HCT116 (cell line): ENCODE measurements at regions not wholly inside any gene's neighbourhood (a gene's known extent, or its start where the extent isn't known, plus 50 kb on each side); places are given as distances from the start of the nearest gene placed in this dataset.
"Not testable (repeated sequence)": the region's sequence is repeated elsewhere in the genome, so short reads cannot be mapped to it uniquely, and the experiment has no call there.

Experiments
- ATAC-seq: fragments of 200-7000 bp; cut with Tn5 transposase; 2 replicates; pipeline ENCODE4 v1.9.1; 2020; ENCODE audit warnings: mild to moderate bottlenecking, moderate library complexity
- BruUV-seq: library from RNA; stranded (reverse); fragments of 400-500 nt; replicated peaks from 2 replicates; lab custom pipeline; 2021; lab: Mats Ljungman, UMichigan
- CTCF ChIA-PET: fragments of 300-600 bp; sonication (Branson Sonifier 250); formaldehyde crosslinking; loops from one replicate; lab custom pipeline; 2021; ENCODE audit warnings: antibody characterized with exemption; lab: Charles Lee
- POLR2A ChIA-PET: fragments of 300-600, 350-600 bp; sonication (Branson Sonifier 250); formaldehyde crosslinking; loops from one replicate; lab custom pipeline; 2021; ENCODE audit warnings: antibody characterized with exemption; lab: Charles Lee
- RAD21 ChIA-PET, 2 experiments: fragments of 300-600 bp; sonication (Branson Sonifier 250); formaldehyde crosslinking; loops; one replicate each; lab custom pipeline; 2023; ENCODE audit warnings: low total read pairs in 2 of 2; ENCODE audit not compliant: uncharacterized antibody in 2 of 2, unreplicated experiment in 2 of 2, low non-redundant PET in 1 of 2; lab: Charles Lee
- DNase-seq: peaks from one replicate; pipeline ENCODE4 v3.0.0-alpha.2; 2010; ENCODE audit warnings: low read depth, low spot score
- H2AFZ ChIP-seq: fragments of 200-600 bp; shearing (Covaris generic), sonication (generic); 2 replicates; pipeline ENCODE4 v1.6.1; 2017; ENCODE audit warnings: low read depth, mixed run types, mixed read lengths, antibody characterized with exemption, low read length; ENCODE audit not compliant: poor library complexity, severe bottlenecking
- H3K27ac ChIP-seq: 2 replicates; pipeline ENCODE4 v1.5.1; 2012; ENCODE audit warnings: low read depth, low read length
- H3K27me3 ChIP-seq: fragments of 200-600 bp; sonication (generic); 2 replicates; pipeline ENCODE4 v1.6.1; 2016; ENCODE audit warnings: mixed run types, low read length, mixed read lengths; ENCODE audit not compliant: insufficient read depth
- H3K36me3 ChIP-seq, 2 experiments: fragments of 200-500 bp in 1 of 2; fragments of 200-600 bp in 1 of 2; sonication (Bioruptor generic) in 1 of 2; sonication (generic) in 1 of 2; 2 replicates each; pipeline versions ENCODE4 v1.5.1 to v1.6.1; 2014 to 2016; ENCODE audit warnings: low read length in 2 of 2, inconsistent platforms in 1 of 2, mixed read lengths in 1 of 2, mixed run types in 1 of 2; ENCODE audit not compliant: insufficient read depth in 2 of 2, control insufficient read depth in 1 of 2
- H3K4me1 ChIP-seq, 2 experiments: fragments of 200-600 bp in 1 of 2; sonication (generic) in 1 of 2; 2 replicates each; pipeline versions ENCODE4 v1.5.1 to v1.6.1; 2012 to 2017; ENCODE audit warnings: low read length in 2 of 2, inconsistent platforms in 1 of 2, mild to moderate bottlenecking in 1 of 2, mixed read lengths in 1 of 2, mixed run types in 1 of 2, moderate library complexity in 1 of 2; ENCODE audit not compliant: insufficient read depth in 2 of 2, control insufficient read depth in 1 of 2
- H3K4me2 ChIP-seq: fragments of 200-600 bp; sonication (generic); 2 replicates; pipeline ENCODE4 v1.6.1; 2017; ENCODE audit warnings: mixed run types, low read length, mixed read lengths
- H3K4me3 ChIP-seq, 2 experiments: fragments of 200-600 bp in 1 of 2; sonication (generic) in 1 of 2; replicated peaks in 1 of 2; 2 replicates each; pipeline ENCODE4 v1.5.1; 2011 to 2016; ENCODE audit warnings: low read length in 2 of 2, control low read depth in 1 of 2, low read depth in 1 of 2, mild to moderate bottlenecking in 1 of 2, mixed read lengths in 1 of 2, mixed run types in 1 of 2
- H3K79me2 ChIP-seq: fragments of 200-600 bp; sonication (generic); 2 replicates; pipeline ENCODE4 v1.6.1; 2017; ENCODE audit warnings: mild to moderate bottlenecking, mixed run types, low read length, moderate library complexity, mixed read lengths; ENCODE audit not compliant: insufficient read depth
- H3K9ac ChIP-seq: fragments of 200-600 bp; sonication (generic); 2 replicates; pipeline ENCODE4 v1.6.1; 2016; ENCODE audit warnings: low read length, mixed read lengths
- H3K9me2 ChIP-seq: fragments of 200-600 bp; sonication (generic), shearing (Covaris generic); 2 replicates; pipeline ENCODE4 v1.6.1; 2017; ENCODE audit warnings: mixed run types, mild to moderate bottlenecking, moderate library complexity; ENCODE audit not compliant: insufficient read depth
- H3K9me3 ChIP-seq, 2 experiments: fragments of 200-500 bp in 1 of 2; fragments of 200-600 bp in 1 of 2; sonication (Bioruptor generic) in 1 of 2; sonication (generic) in 1 of 2; 2 replicates each; pipeline ENCODE4 v1.6.1; 2014 to 2017; ENCODE audit warnings: low read length in 2 of 2, mixed read lengths in 2 of 2, inconsistent platforms in 1 of 2, low read depth in 1 of 2, mild to moderate bottlenecking in 1 of 2, mixed run types in 1 of 2, moderate library complexity in 1 of 2; ENCODE audit not compliant: control insufficient read depth in 1 of 2, insufficient read depth in 1 of 2
- H4K20me1 ChIP-seq: fragments of 200-600 bp; sonication (generic), shearing (Covaris generic); 2 replicates; pipeline ENCODE4 v1.6.1; 2017; ENCODE audit warnings: mixed run types, mild to moderate bottlenecking, moderate library complexity; ENCODE audit not compliant: insufficient read depth
- EGR1 ChIP-seq: IDR thresholded peaks from 2 replicates; pipeline ENCODE4 v1.6.1; 2012; ENCODE audit warnings: low read depth
- EZH2 ChIP-seq: fragments of 200-600 bp; sonication (generic); IDR thresholded peaks from 2 replicates; pipeline ENCODE4 v1.6.1; 2017; ENCODE audit warnings: antibody characterized with exemption, mixed run types
- TCF7L2 ChIP-seq: IDR thresholded peaks from 2 replicates; pipeline ENCODE4 v1.7.0; 2011; ENCODE audit warnings: borderline replicate concordance, inconsistent platforms; ENCODE audit not compliant: insufficient read depth, insufficient read length; ENCODE audit errors: extremely low read depth
- ZNF274 ChIP-seq: fragments of 200-500 bp; sonication (Bioruptor generic); IDR thresholded peaks from 2 replicates; pipeline ENCODE4 v1.6.1; 2014; ENCODE audit warnings: mild to moderate bottlenecking, low read depth, low read length, inconsistent platforms
- intact Hi-C: fragments of 100-400 bp; cut with micrococcal nuclease; formaldehyde crosslinking; loops from 2 replicates; pipeline ENCODE4 v1.10.0; 2022
- TF ChIP-seq, protein P1 (sequence below): IDR thresholded peaks from 2 replicates; pipeline ENCODE4 v1.6.1; 2012

DNA sequence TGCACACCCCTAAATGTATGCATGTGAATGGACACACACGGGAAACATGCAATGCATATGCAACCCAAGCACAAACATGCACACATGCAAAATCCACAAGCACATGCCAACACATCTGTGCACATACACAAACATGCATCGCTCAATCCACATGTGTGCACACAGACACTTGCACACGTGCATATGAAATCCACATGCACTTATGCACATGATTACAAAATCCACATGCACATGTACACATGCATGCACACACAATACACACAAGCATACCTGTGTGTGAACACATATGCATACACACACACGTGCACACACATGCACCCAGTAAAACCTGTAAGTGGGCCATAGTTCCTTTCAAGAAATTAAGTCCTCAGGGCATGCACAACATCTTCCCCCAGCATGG, 256.8 kb upstream of the USP9Y start:
- Histone ChIP-seq H3K9ac (no peak overlapping the region), H3K9me2 (no peaks in the 10 kb centered on the region), H3K36me3 (no peaks in the 10 kb centered on the region), H4K20me1 (no peaks in the 10 kb centered on the region), H3K79me2 (no peaks in the 10 kb centered on the region), H3K9me3 (no peaks in the 10 kb centered on the region), H3K4me1 (no peaks in the 10 kb centered on the region), H3K4me3 (no peak overlapping the region), H2AFZ (no peak overlapping the region), H3K27ac (no peak overlapping the region), H3K27me3 (no peaks in the 10 kb centered on the region), H3K4me2 (no peak overlapping the region)
- DNase-seq: no peak
- TF ChIP-seq ZNF274 (no peak), EGR1 (no peak), EZH2 (no peak), TCF7L2 (no peak)
- TF ChIP-seq, protein P1, sequence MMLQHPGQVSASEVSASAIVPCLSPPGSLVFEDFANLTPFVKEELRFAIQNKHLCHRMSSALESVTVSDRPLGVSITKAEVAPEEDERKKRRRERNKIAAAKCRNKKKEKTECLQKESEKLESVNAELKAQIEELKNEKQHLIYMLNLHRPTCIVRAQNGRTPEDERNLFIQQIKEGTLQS: no peak
- ATAC-seq: no peak
- BruUV-seq: no TSS peak
- RAD21 ChIA-PET: no interaction called here
- CTCF ChIA-PET: no interaction called here
- POLR2A ChIA-PET: no interaction called here
- intact Hi-C loops: no loop called here

DNA sequence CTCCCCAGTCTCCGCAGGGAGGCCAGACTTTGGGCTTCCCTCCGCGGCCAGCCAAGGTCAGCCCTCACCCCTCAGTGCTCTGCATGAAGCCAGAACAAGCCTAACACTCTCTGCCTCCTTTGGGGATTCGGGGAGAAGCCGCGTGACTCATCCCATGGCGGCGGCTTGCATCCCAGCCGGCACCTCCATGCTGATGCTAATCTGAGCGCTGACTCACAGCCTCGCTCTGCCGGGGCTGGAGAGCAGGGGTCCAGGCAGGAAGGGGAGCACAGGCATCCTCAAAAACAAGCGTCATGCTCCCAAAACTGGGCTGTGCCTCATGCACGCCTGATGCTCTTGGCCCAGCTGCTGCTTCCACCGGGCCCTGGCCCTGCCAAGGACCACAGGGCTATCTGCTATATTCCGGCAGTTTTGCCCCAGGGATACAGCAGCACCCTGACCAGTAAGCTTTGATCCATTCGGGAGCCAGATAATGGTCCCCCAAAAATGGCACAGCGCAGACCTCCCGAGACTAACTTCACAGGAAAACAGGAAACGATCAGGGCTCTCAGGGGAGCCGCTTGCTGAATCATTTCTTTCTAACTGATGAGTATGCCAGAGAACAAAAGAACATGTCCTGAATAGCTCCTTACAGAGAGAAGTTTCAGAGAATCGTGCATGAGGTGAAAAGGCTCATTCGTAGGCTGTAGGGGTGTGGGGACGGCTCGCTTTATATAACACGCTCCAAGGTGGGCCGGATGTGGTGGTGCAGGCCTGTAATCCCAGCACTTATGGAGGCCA, 254.4 kb upstream of the USP9Y start:
- RAD21 ChIA-PET, H3K27ac ChIP-seq, CTCF ChIA-PET, H3K36me3 ChIP-seq, POLR2A ChIA-PET, H3K4me1 ChIP-seq, H3K9me3 ChIP-seq, H3K4me2 ChIP-seq, H3K4me3 ChIP-seq, intact Hi-C loops, DNase-seq, H2AFZ ChIP-seq, H3K79me2 ChIP-seq, H3K27me3 ChIP-seq, H4K20me1 ChIP-seq, H3K9me2 ChIP-seq, BruUV-seq, H3K9ac ChIP-seq: not testable (repeated sequence)
- peak; percentile 61 for ATAC-seq

DNA sequence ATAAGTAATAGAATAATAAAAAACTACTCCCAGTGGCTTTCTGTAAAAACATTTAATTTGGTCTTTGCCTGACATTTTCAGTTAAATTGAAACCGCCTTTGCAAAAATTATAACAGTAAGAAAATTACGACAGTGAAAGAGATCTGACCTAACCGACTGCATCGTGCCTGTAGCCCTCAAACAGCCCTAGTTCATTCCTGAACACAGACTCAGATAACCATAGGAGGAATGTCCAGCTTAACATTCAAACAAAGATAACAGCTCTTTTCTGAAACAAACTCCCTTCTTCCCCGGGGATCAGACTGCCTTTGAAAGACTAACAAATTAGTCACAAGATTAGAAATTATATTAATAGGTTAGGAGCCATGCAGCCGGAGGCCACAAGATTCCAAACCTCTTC, 252.5 kb upstream of the USP9Y start:
- CTCF ChIA-PET, H3K27me3 ChIP-seq, H3K9ac ChIP-seq, H2AFZ ChIP-seq, DNase-seq, ATAC-seq, H3K36me3 ChIP-seq, H3K79me2 ChIP-seq, H3K4me1 ChIP-seq, H3K4me3 ChIP-seq, H4K20me1 ChIP-seq, H3K4me2 ChIP-seq, H3K27ac ChIP-seq, RAD21 ChIA-PET, intact Hi-C loops, POLR2A ChIA-PET, H3K9me3 ChIP-seq, H3K9me2 ChIP-seq, BruUV-seq: not testable (repeated sequence)

DNA sequence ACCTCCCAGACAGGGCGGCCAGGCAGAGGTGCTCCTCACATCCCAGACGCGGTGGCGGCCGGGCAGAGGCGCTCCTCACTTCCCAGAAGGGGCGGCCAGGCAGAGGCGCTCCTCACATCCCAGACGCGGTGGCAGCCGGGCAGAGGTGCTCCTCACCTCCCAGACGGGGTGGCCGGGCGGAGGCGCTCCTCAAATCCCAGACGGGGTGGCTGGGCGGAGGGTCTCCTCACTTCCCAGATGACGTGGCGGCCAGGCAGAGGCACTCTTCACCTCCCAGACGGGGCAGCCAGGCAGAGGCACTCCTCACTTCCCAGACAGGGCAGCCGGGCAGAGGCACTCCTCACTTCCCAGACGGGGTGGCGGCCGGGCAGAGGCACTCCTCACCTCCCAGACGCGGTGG, 247.7 kb upstream of the USP9Y start:
- H3K4me3 ChIP-seq, H3K79me2 ChIP-seq, H3K9me3 ChIP-seq, H3K27me3 ChIP-seq, H3K9me2 ChIP-seq, CTCF ChIA-PET, ATAC-seq, H3K4me2 ChIP-seq, H3K27ac ChIP-seq, BruUV-seq, DNase-seq, POLR2A ChIA-PET, H3K9ac ChIP-seq, H3K36me3 ChIP-seq, intact Hi-C loops, H3K4me1 ChIP-seq, RAD21 ChIA-PET, H2AFZ ChIP-seq, H4K20me1 ChIP-seq: not testable (repeated sequence)
